ENCODE measurements at regions not wholly inside any gene's neighbourhood (a gene's known extent, or its start where the extent isn't known, plus 50 kb on each side); places are given as distances from the start of the nearest gene placed in this dataset.

DNA sequence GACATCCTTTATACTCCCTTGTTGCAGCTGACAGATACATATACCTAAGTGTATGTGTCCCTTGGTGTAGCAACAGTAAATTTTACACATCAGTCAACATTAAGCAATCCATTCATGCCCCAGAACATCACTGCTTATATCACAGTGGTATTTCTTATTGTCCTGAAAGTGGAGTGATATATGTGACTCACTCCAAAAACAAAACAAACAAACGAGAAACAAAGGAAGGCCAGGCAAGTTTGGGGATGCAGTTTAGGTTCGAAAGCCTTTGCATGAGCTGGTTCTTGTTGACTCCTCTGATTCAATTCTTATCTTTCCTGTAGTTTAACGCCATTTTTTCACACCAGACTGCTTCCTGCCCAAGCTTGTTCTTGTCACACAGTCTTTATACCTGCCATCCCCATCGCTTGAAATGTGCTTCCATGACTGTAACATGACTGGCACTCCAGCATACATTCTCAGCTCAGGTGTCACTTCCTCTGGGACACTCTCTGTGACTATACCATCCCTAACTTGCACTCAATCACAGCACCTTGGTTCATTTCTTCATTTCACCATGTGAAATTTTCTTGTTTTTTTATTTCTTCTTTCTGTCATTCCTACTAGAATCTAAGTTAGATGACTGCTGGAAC is 125.0 kb upstream of the TSHZ2 start:
- no peak for DNase-seq (ENCODE audit: low read depth, low spot score)
- TF ChIP-seq, protein P1, sequence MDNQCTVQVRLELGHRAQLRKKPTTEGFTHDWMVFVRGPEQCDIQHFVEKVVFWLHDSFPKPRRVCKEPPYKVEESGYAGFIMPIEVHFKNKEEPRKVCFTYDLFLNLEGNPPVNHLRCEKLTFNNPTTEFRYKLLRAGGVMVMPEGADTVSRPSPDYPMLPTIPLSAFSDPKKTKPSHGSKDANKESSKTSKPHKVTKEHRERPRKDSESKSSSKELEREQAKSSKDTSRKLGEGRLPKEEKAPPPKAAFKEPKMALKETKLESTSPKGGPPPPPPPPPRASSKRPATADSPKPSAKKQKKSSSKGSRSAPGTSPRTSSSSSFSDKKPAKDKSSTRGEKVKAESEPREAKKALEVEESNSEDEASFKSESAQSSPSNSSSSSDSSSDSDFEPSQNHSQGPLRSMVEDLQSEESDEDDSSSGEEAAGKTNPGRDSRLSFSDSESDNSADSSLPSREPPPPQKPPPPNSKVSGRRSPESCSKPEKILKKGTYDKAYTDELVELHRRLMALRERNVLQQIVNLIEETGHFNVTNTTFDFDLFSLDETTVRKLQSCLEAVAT (IDR thresholded peaks at IDR 0.05): no peak
- no peak for TF ChIP-seq SMC3 (IDR thresholded peaks at IDR 0.05; ENCODE audit: borderline replicate concordance, low read length)
- TF ChIP-seq, protein P2, sequence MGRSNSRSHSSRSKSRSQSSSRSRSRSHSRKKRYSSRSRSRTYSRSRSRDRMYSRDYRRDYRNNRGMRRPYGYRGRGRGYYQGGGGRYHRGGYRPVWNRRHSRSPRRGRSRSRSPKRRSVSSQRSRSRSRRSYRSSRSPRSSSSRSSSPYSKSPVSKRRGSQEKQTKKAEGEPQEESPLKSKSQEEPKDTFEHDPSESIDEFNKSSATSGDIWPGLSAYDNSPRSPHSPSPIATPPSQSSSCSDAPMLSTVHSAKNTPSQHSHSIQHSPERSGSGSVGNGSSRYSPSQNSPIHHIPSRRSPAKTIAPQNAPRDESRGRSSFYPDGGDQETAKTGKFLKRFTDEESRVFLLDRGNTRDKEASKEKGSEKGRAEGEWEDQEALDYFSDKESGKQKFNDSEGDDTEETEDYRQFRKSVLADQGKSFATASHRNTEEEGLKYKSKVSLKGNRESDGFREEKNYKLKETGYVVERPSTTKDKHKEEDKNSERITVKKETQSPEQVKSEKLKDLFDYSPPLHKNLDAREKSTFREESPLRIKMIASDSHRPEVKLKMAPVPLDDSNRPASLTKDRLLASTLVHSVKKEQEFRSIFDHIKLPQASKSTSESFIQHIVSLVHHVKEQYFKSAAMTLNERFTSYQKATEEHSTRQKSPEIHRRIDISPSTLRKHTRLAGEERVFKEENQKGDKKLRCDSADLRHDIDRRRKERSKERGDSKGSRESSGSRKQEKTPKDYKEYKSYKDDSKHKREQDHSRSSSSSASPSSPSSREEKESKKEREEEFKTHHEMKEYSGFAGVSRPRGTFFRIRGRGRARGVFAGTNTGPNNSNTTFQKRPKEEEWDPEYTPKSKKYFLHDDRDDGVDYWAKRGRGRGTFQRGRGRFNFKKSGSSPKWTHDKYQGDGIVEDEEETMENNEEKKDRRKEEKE (IDR thresholded peaks at IDR 0.05): no peak
- TF ChIP-seq PAX5 (IDR thresholded peaks at IDR 0.05; ENCODE audit: borderline replicate concordance, low read depth, low read length): no peak
- TF ChIP-seq, protein P3, sequence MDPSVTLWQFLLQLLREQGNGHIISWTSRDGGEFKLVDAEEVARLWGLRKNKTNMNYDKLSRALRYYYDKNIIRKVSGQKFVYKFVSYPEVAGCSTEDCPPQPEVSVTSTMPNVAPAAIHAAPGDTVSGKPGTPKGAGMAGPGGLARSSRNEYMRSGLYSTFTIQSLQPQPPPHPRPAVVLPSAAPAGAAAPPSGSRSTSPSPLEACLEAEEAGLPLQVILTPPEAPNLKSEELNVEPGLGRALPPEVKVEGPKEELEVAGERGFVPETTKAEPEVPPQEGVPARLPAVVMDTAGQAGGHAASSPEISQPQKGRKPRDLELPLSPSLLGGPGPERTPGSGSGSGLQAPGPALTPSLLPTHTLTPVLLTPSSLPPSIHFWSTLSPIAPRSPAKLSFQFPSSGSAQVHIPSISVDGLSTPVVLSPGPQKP (IDR thresholded peaks at IDR 0.05; ENCODE audit: low read depth, low read length): no peak
- no peaks in the 10 kb centered on the region for H4K20me1 ChIP-seq (ENCODE audit: control insufficient read depth, insufficient read depth)
- no peak for ATAC-seq
- no TSS peak for BruUV-seq (replicated peaks)
- H3K9ac ChIP-seq (ENCODE audit: control insufficient read depth, insufficient read depth, low read length): no peak overlapping the region
- ChIA-PET SMC1A (ENCODE audit: uncharacterized antibody, unreplicated experiment) (interaction anchor here (1.1 kb wide), 1 partner anchor 15 kb away, joined by 3 read pairs; no protein-coding TSS in a partner anchor), POLR2A (no interaction called here), CTCF (no interaction called here), RAD21 (ENCODE audit: unreplicated experiment) (no interaction called here)
- intact Hi-C loops (cut with micrococcal nuclease; ENCODE audit: unreplicated experiment) (no loop called here), in situ Hi-C loops (cut with MboI) (no loop called here)
- no peak overlapping the region for H3K4me2 ChIP-seq (ENCODE audit: control insufficient read depth, insufficient read depth)
- 3% methylated on average over 4 of the region's 4 CpGs for WGBS (ENCODE audit: insufficient coverage, insufficient replicate concordance, low lambda C conversion rate, missing lambda C conversion rate)
- no peaks in the 10 kb centered on the region for H3K36me3 ChIP-seq (ENCODE audit: control insufficient read depth in 2 of 2, insufficient read depth in 2 of 2, low read length in 1 of 2)
- no peaks in the 10 kb centered on the region for H3K27me3 ChIP-seq (replicated peaks in 1 of 2; ENCODE audit: control insufficient read depth in 2 of 2, insufficient read depth in 2 of 2, low read length in 1 of 2)
- H3K4me3 ChIP-seq: no peak overlapping the region
- no peaks in the 10 kb centered on the region for H3K4me1 ChIP-seq (ENCODE audit: control insufficient read depth, insufficient read depth, low read length)
- no peak overlapping the region for H3K27ac ChIP-seq (ENCODE audit: control insufficient read depth, insufficient read depth)
- no peaks in the 10 kb centered on the region for H3K9me3 ChIP-seq (replicated peaks; ENCODE audit: control insufficient read depth, insufficient read depth, low read length)
- FAIRE-seq: no peak
- H3K79me2 ChIP-seq (ENCODE audit: control insufficient read depth, insufficient read depth, low read length): no peaks in the 10 kb centered on the region
- H2AFZ ChIP-seq (ENCODE audit: control insufficient read depth, low read depth, low read length): no peak overlapping the region

All from GM12878 (cell line).